Brain microvascular endothelial cell (primary cell): ENCODE measurements at regions not wholly inside any gene's neighbourhood (a gene's known extent, or its start where the extent isn't known, plus 50 kb on each side); places are given as distances from the start of the nearest gene placed in this dataset.

Source experiments
- DNase-seq: peaks from one replicate; pipeline ENCODE4 v3.0.0-alpha.2; 2020
- H3K27ac ChIP-seq: fragments of 250-450 bp; sonication (Bioruptor Pico); 2 replicates; pipeline ENCODE4 v1.5.1; 2020; ENCODE audit warnings: mild to moderate bottlenecking, moderate library complexity
- H3K27me3 ChIP-seq: fragments of 250-450 bp; sonication (Bioruptor Pico); replicated peaks from 2 replicates; pipeline ENCODE4 v1.5.1; 2020; ENCODE audit warnings: mild to moderate bottlenecking
- H3K36me3 ChIP-seq: fragments of 250-450 bp; sonication (Bioruptor Pico); replicated peaks from 2 replicates; pipeline ENCODE4 v1.5.1; 2020; ENCODE audit warnings: mild to moderate bottlenecking
- H3K4me3 ChIP-seq: 2 replicates; pipeline ENCODE4 v1.5.1; 2011; ENCODE audit warnings: low read depth, mild to moderate bottlenecking, control low read depth, low read length, moderate library complexity
- CTCF ChIP-seq: IDR thresholded peaks from 2 replicates; pipeline ENCODE4 v1.5.1; 2011; ENCODE audit warnings: low read depth, mild to moderate bottlenecking, moderate library complexity, low read length, control low read depth, inconsistent platforms; ENCODE audit errors: missing control alignments
- in situ Hi-C: cut with HindIII; loops from 2 replicates; pipeline ENCODE4 v1.10.0; 2017; ENCODE audit warnings: low sequenced_read_pairs, low pct_ligation_motif_present

GRCh38 chr3:86578071-86578470, 412.9 kb downstream of the VGLL3 start:
- no peaks in the 10 kb centered on the region for H3K27me3 ChIP-seq
- no peak for TF ChIP-seq CTCF
- no peak overlapping the region for H3K27ac ChIP-seq
- H3K4me3 ChIP-seq, result no peak overlapping the region
- DNase-seq, result no peak
- H3K36me3 ChIP-seq, result no peaks in the 10 kb centered on the region
- in situ Hi-C loops, result no loop called here

- H3K27me3 ChIP-seq, result no peaks in the 10 kb centered on the region
- H3K27ac ChIP-seq, result no peak overlapping the region
- no peak for DNase-seq
- peak; percentile 56 for TF ChIP-seq CTCF
- no peaks in the 10 kb centered on the region for H3K36me3 ChIP-seq
- in situ Hi-C loops, result no loop called here
- H3K4me3 ChIP-seq, result no peak overlapping the region
Observed at GRCh38 chr3:86563400-86563970, 427.5 kb downstream of the VGLL3 start.

- Histone ChIP-seq H3K36me3 (no peaks in the 10 kb centered on the region), H3K27ac (no peak overlapping the region), H3K27me3 (no peaks in the 10 kb centered on the region), H3K4me3 (no peak overlapping the region)
- no peak for DNase-seq
- in situ Hi-C loops, result no loop called here
- no peak for TF ChIP-seq CTCF
Observed at GRCh38 chr3:86562090-86562489, 428.9 kb downstream of the VGLL3 start.

GRCh38 chr3:86561215-86561614, 429.7 kb downstream of the VGLL3 start:
- Histone ChIP-seq H3K27ac (no peak overlapping the region), H3K27me3 (no peaks in the 10 kb centered on the region), H3K4me3 (no peak overlapping the region), H3K36me3 (no peaks in the 10 kb centered on the region)
- DNase-seq, result no peak
- in situ Hi-C loops, result no loop called here
- no peak for TF ChIP-seq CTCF

- in situ Hi-C loops, result no loop called here
- TF ChIP-seq CTCF, result no peak
- Histone ChIP-seq H3K36me3 (no peaks in the 10 kb centered on the region), H3K4me3 (no peak overlapping the region), H3K27me3 (no peaks in the 10 kb centered on the region), H3K27ac (no peak overlapping the region)
- no peak for DNase-seq
Observed at GRCh38 chr3:86554383-86554782, 436.6 kb downstream of the VGLL3 start.

- DNase-seq, result no peak
- in situ Hi-C loops, result no loop called here
Observed at GRCh38 chr3:86547692-86548091, 443.3 kb downstream of the VGLL3 start.

More at GRCh38 chr3:86547692-86548091, 443.3 kb downstream of the VGLL3 start:
- Histone ChIP-seq H3K27ac (no peak overlapping the region), H3K4me3 (no peak overlapping the region), H3K36me3 (no peaks in the 10 kb centered on the region), H3K27me3 (no peaks in the 10 kb centered on the region)
- no peak for TF ChIP-seq CTCF
